Choroid plexus epithelial cell (primary cell): ENCODE measurements at regions not wholly inside any gene's neighbourhood (a gene's known extent, or its start where the extent isn't known, plus 50 kb on each side); places are given as distances from the start of the nearest gene placed in this dataset.
"Not testable (repeated sequence)": the region's sequence is repeated elsewhere in the genome, so short reads cannot be mapped to it uniquely, and the experiment has no call there.

Experiments used
- DNase-seq: peaks from one replicate; pipeline ENCODE4 v3.0.0-alpha.2; 2010; ENCODE audit warnings: low read depth
- H3K4me3 ChIP-seq: 2 replicates; pipeline ENCODE4 v1.5.1; 2011; ENCODE audit warnings: low read depth, mild to moderate bottlenecking, control low read depth, low read length, moderate library complexity
- TF ChIP-seq, protein P1 (sequence below): conservative IDR thresholded peaks from 2 replicates; pipeline ENCODE4 v1.5.1; 2011; ENCODE audit warnings: low read depth, mild to moderate bottlenecking, control low read depth, inconsistent platforms, low read length, moderate library complexity

GRCh38 chr22:41023299-41023623 is 69.1 kb upstream of the EP300 start:
- no peak for DNase-seq
- H3K4me3 ChIP-seq = no peak overlapping the region
- TF ChIP-seq, protein P1, sequence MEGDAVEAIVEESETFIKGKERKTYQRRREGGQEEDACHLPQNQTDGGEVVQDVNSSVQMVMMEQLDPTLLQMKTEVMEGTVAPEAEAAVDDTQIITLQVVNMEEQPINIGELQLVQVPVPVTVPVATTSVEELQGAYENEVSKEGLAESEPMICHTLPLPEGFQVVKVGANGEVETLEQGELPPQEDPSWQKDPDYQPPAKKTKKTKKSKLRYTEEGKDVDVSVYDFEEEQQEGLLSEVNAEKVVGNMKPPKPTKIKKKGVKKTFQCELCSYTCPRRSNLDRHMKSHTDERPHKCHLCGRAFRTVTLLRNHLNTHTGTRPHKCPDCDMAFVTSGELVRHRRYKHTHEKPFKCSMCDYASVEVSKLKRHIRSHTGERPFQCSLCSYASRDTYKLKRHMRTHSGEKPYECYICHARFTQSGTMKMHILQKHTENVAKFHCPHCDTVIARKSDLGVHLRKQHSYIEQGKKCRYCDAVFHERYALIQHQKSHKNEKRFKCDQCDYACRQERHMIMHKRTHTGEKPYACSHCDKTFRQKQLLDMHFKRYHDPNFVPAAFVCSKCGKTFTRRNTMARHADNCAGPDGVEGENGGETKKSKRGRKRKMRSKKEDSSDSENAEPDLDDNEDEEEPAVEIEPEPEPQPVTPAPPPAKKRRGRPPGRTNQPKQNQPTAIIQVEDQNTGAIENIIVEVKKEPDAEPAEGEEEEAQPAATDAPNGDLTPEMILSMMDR = no peak

GRCh38 chr22:41028841-41029240 is 63.6 kb upstream of the EP300 start:
- TF ChIP-seq, protein P1 = no peak
- peak; percentile 97 for DNase-seq

DNA sequence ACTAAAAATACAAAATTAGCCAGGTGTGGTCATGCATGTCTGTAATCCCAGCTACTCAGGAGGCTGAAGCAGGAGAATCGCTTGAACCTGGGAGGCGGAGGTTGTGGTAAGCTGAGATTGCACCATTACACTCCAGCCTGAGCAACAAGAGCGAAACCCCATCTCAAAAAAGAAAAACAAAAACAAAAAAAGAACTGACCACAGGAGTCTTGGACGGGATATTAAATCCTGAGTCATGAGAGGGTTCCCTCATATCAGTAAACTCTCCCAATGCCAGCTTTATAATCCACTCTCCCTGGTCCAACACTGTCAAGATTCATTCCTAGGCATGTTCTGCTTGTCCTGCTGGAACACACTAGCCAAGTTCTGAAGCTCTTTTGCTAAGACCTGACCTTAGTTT is 61.5 kb upstream of the EP300 start:
- peak; percentile 81 for DNase-seq
- TF ChIP-seq, protein P1 = no peak
- no peak overlapping the region for H3K4me3 ChIP-seq

More at GRCh38 chr22:41028841-41029240, 63.6 kb upstream of the EP300 start:
- no peak overlapping the region for H3K4me3 ChIP-seq

DNA sequence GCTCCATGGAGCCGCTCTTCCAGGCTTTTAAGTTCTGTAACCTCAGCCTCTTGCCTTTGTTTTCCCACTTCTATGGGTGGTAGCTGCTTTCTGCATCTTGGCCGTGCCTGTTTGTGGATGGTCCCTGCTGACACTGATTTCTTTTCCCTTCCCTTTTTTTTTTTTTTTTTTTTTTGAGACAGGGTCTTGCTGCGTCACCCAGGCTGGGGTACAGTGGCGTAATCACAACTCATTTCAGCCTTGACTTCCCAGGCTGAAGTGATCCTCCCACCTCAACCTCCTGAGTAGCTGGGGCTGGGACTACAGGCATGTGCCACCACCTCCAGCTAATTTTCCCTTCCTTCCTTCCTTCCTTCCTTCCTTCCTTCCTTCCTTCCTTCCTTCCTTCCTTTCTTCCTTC is 57.7 kb upstream of the EP300 start:
- DNase-seq = no peak
- no peak overlapping the region for H3K4me3 ChIP-seq
- TF ChIP-seq, protein P1 = no peak

GRCh38 chr22:41036924-41037323 is 55.5 kb upstream of the EP300 start:
- TF ChIP-seq, protein P1 = no peak
- DNase-seq = no peak
- H3K4me3 ChIP-seq = no peak overlapping the region

DNA sequence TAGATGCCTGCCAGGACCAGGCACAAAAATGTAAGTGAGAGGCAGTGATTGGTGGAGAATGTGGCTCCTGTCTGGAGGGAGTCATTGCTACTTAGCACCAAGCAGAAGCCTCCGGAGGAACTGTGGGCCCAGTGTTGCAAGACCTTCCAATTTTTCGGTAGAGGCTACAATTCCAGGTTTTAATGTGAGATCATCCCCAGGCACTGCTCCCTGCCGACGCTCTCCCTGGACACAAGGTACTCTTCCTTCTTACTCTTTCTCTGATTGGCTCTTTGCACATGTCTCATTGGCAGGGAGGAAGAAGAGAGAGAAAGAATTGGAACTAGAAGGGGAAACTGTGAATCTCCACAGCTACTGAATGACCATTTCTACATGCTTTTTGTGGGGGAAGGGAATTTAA is 53.7 kb upstream of the EP300 start:
- H3K4me3 ChIP-seq = no peak overlapping the region
- TF ChIP-seq, protein P1 = no peak
- no peak for DNase-seq

- DNase-seq, H3K4me3 ChIP-seq: not testable (repeated sequence)
Measured at GRCh38 chr22:41039641-41040040, 52.8 kb upstream of the EP300 start.

- H3K4me3 ChIP-seq = no peak overlapping the region
- DNase-seq = no peak
- TF ChIP-seq, protein P1 = no peak
Measured at GRCh38 chr22:41040483-41040882, 51.9 kb upstream of the EP300 start.
